Sigmoid colon (tissue), 3 donors: ENCODE measurements at regions not wholly inside any gene's neighbourhood (a gene's known extent, or its start where the extent isn't known, plus 50 kb on each side); places are given as distances from the start of the nearest gene placed in this dataset.

Source experiments
- CTCF ChIP-seq, 4 experiments: fragments of 450-650 bp in 3 of 4; fragments of 200-600 bp in 1 of 4; IDR thresholded peaks; one replicate each; pipeline ENCODE4 v1.5.1; 2016 to 2019; ENCODE audit warnings: antibody characterized with exemption in 4 of 4, mild to moderate bottlenecking in 3 of 4, moderate library complexity in 2 of 4
- POLR2A ChIP-seq, 2 donors: fragments of 450-650 bp; IDR thresholded peaks; one replicate each; pipeline ENCODE4 v1.6.1; 2016; ENCODE audit warnings: antibody characterized with exemption in 2 of 2, mild to moderate bottlenecking in 2 of 2, moderate library complexity in 2 of 2

GRCh38 chr5:114099161-114099560 lies 262.7 kb upstream of the KCNN2 start:
- TF ChIP-seq POLR2A (IDR thresholded peaks at IDR 0.05) = no peak
- no peak for TF ChIP-seq CTCF (IDR thresholded peaks at IDR 0.05)
